ENCODE measurements at regions not wholly inside any gene's neighbourhood (a gene's known extent, or its start where the extent isn't known, plus 50 kb on each side); places are given as distances from the start of the nearest gene placed in this dataset.
A peak's percentile ranks its signal among the peaks of the same experiment; 100 is the strongest.

GRCh38 chr9:747567-747966 lies 93.9 kb upstream of the DMRT1 start:
- Histone ChIP-seq H3K4me1 (peaks cover 0 to 67% (median 46%) of the 10 kb centered on the region in 12 donors), H3K27ac (peak overlapping the region in 2 of 12 donors; percentile 50 to 79), H3K4me3 (no peak overlapping the region), H3K9me3 (no peaks in the 10 kb centered on the region), H3K27me3 (no peaks in the 10 kb centered on the region), H3K36me3 (peaks cover 0 to 67% (median 16%) of the 10 kb centered on the region in 9 donors)
- 82 to 100% (median 98%) methylated on average over 1 of the region's 1 CpG for WGBS, 4 donors
- TF ChIP-seq, protein P1, sequence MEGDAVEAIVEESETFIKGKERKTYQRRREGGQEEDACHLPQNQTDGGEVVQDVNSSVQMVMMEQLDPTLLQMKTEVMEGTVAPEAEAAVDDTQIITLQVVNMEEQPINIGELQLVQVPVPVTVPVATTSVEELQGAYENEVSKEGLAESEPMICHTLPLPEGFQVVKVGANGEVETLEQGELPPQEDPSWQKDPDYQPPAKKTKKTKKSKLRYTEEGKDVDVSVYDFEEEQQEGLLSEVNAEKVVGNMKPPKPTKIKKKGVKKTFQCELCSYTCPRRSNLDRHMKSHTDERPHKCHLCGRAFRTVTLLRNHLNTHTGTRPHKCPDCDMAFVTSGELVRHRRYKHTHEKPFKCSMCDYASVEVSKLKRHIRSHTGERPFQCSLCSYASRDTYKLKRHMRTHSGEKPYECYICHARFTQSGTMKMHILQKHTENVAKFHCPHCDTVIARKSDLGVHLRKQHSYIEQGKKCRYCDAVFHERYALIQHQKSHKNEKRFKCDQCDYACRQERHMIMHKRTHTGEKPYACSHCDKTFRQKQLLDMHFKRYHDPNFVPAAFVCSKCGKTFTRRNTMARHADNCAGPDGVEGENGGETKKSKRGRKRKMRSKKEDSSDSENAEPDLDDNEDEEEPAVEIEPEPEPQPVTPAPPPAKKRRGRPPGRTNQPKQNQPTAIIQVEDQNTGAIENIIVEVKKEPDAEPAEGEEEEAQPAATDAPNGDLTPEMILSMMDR (IDR thresholded peaks at IDR 0.05), result no peak
- TF ChIP-seq POLR2A (IDR thresholded peaks at IDR 0.05), result no peak
- DNase-seq (no peak), ATAC-seq (no peak)
- intact Hi-C loops (cut with DNase I), result no loop called here

DNA sequence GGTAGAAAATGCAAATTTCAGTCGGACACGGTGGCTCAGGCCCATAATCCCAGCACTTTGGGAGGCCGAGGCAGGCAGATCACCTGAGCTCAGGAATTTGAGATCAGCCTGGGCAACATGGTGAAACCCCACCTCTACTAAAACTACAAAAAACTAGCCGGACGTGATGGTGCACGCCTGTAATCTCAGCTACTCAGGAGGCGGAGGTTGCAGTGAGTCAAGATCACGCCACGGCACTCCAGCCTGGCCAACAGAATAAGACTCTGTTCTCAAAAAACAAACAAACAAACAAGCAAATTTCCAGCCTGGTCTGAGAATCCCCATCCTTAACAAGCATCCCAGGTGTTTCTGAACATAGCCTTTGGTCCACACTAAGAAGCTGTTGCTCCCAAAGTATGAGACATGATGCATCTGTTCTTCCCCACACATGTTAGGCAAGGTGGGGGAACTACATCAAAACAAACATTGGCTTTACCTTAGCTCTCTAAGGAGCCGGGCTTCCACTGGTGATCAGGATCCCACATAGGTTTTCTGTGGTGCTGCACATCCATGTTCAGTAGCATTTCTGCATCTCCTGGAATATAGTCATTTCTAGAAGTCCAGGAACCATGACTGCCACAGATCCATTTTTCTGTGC lies 92.5 kb upstream of the DMRT1 start:
- Histone ChIP-seq H3K9me3 (no peaks in the 10 kb centered on the region), H3K36me3 (peaks cover 0 to 57% (median 14%) of the 10 kb centered on the region in 9 donors), H3K4me3 (no peak overlapping the region), H3K27me3 (no peaks in the 10 kb centered on the region), H3K27ac (peak overlapping the region in 4 of 12 donors; percentile 22 to 75 (median 50)), H3K4me1 (peaks cover 0 to 53% (median 43%) of the 10 kb centered on the region in 12 donors)
- no peak for DNase-seq
- WGBS, 4 donors, result 89 to 96% (median 93%) methylated on average over 10 of the region's 10 CpGs
- intact Hi-C loops (cut with DNase I), result no loop called here
- ATAC-seq, result no peak
- TF ChIP-seq, protein P1 (IDR thresholded peaks at IDR 0.05), result no peak
- no peak for TF ChIP-seq POLR2A (IDR thresholded peaks at IDR 0.05)

DNA sequence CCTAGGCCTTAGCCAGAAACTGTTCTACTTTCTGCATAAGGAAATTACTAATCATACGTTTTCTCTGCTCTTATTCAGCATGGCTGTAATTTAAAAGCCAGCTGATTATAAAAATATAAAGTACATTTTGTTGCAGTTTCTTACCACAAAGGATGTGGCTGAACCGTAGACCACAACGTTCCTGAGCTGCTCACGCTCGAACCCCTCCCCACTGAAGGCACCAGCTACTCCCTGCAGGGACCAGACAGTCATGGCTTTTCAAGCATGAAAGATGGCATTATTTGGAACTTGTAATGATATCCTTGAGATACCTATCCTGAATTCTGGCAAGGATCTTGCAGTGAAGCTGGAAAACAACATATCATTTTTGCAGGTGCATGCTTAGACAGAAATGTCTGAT lies 91.8 kb upstream of the DMRT1 start:
- DNase-seq, result no peak
- H3K36me3 ChIP-seq, result peaks cover 0 to 49% (median 14%) of the 10 kb centered on the region in 9 donors
- WGBS, 4 donors, result 71 to 80% (median 73%) methylated on average over 5 of the region's 5 CpGs
- TF ChIP-seq, protein P1 (IDR thresholded peaks at IDR 0.05), result no peak
- no peak for TF ChIP-seq POLR2A (IDR thresholded peaks at IDR 0.05)
- no peaks in the 10 kb centered on the region for H3K9me3 ChIP-seq
- intact Hi-C loops (cut with DNase I), result loop anchor here in 1 of 10 donors (5.0 kb wide), 1 partner anchor 57 kb away; no protein-coding TSS in a partner anchor
- no peak overlapping the region for H3K4me3 ChIP-seq
- no peak for ATAC-seq
- H3K27ac ChIP-seq, result peak overlapping the region in 4 of 12 donors; percentile 28 to 81 (median 73)
- no peaks in the 10 kb centered on the region for H3K27me3 ChIP-seq
- peaks cover 0 to 51% (median 39%) of the 10 kb centered on the region in 12 donors for H3K4me1 ChIP-seq

GRCh38 chr9:750249-750967 lies 91.1 kb upstream of the DMRT1 start:
- Histone ChIP-seq H3K4me3 (no peak overlapping the region), H3K4me1 (peaks cover 0 to 46% (median 32%) of the 10 kb centered on the region in 12 donors), H3K27me3 (no peaks in the 10 kb centered on the region), H3K27ac (peak overlapping the region in 9 of 12 donors; percentile 28 to 81 (median 59)), H3K9me3 (no peaks in the 10 kb centered on the region), H3K36me3 (peaks cover 0 to 42% (median 14%) of the 10 kb centered on the region in 9 donors)
- intact Hi-C loops (cut with DNase I), result loop anchor here in 1 of 10 donors (5.0 kb wide), 1 partner anchor 58 kb away; no protein-coding TSS in a partner anchor
- DNase-seq (peak in 1 of 5 donors; percentile 46), ATAC-seq (peak in 1 of 4 donors; percentile 24)
- no peak for TF ChIP-seq POLR2A (IDR thresholded peaks at IDR 0.05)
- TF ChIP-seq, protein P1 (IDR thresholded peaks at IDR 0.05), result no peak
- WGBS, 4 donors, result 68 to 77% (median 74%) methylated on average over 7 of the region's 7 CpGs

Measured in heart left ventricle (tissue), 16 donors.